ENCODE measurements at regions not wholly inside any gene's neighbourhood (a gene's known extent, or its start where the extent isn't known, plus 50 kb on each side); places are given as distances from the start of the nearest gene placed in this dataset.
"Not testable (repeated sequence)": the region's sequence is repeated elsewhere in the genome, so short reads cannot be mapped to it uniquely, and the experiment has no call there.

DNA sequence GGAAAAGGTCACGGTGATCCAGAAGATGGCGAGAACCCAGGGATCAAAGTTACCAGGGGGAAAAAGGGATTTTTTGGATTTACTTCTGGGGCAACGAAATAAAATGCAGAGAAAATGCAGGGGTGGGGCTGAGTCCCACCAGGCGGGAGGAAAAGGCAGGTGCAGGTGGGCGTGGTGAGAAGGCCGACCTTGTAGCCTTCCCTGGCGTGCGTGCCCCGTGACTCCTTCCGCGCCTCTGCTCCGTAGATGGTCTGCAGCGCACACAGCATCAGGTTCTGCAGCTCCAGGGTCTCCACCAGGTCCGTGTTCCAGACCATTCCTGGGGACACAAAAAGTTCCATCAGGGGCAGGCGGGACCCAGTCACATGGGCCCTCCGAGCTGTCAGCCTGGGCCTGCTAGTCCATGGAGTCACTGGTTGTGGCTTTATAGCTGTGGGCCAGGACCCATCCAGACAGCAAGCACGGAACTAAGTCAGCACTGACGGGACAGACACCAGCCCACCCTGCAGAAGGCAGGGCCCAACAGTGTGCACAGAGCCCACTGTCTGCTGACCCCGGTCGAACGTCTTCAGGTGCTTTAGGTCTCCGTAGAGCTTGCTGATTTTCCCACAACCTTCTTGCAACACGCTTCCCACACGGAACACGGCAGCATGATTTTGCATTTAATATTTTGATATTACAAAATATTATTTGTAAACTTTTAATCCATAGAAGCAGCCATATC is 52.4 kb upstream of the LPCAT1 start:
- not testable (repeated sequence) for TF ChIP-seq EZH2phosphoT487 (IDR thresholded peaks at IDR 0.05; ENCODE audit: borderline replicate concordance)
- TF ChIP-seq, protein P1, sequence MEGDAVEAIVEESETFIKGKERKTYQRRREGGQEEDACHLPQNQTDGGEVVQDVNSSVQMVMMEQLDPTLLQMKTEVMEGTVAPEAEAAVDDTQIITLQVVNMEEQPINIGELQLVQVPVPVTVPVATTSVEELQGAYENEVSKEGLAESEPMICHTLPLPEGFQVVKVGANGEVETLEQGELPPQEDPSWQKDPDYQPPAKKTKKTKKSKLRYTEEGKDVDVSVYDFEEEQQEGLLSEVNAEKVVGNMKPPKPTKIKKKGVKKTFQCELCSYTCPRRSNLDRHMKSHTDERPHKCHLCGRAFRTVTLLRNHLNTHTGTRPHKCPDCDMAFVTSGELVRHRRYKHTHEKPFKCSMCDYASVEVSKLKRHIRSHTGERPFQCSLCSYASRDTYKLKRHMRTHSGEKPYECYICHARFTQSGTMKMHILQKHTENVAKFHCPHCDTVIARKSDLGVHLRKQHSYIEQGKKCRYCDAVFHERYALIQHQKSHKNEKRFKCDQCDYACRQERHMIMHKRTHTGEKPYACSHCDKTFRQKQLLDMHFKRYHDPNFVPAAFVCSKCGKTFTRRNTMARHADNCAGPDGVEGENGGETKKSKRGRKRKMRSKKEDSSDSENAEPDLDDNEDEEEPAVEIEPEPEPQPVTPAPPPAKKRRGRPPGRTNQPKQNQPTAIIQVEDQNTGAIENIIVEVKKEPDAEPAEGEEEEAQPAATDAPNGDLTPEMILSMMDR (conservative IDR thresholded peaks at IDR 0.05; ENCODE audit: low read length), result not testable (repeated sequence)
